GM08714 (cell line): ENCODE measurements at regions not wholly inside any gene's neighbourhood (a gene's known extent, or its start where the extent isn't known, plus 50 kb on each side); places are given as distances from the start of the nearest gene placed in this dataset.

Experiments used
- H3K4me3 ChIP-seq: fragments of 200-500 bp; sonication (Bioruptor generic); 2 replicates; pipeline ENCODE4 v1.5.1; 2014; ENCODE audit warnings: mild to moderate bottlenecking, low read length, inconsistent platforms
- ZNF274 ChIP-seq: IDR thresholded peaks from 2 replicates; pipeline ENCODE4 v1.6.1; 2012; ENCODE audit warnings: mild to moderate bottlenecking, low read depth, low read length

DNA sequence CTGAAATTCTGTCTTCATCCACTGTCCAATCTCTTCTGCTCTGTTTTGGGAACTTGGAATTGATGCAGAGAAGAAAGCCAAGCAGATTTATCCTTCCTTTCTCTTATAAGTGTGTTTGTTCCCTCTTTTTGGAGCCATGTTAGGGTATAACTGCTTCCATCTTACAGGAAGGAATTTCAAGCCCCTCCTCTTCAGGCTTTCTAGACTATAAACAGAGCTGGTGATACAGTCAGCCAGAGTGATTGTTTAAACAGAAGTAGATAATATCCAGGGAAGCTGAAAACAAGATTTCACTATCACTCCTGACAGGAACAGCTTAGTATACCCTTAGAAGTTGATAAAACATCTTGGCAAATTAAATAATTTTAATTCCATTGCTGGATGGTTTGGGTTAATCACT lies 102.1 kb upstream of the DMRT1 start:
- no peak for TF ChIP-seq ZNF274
- no peak overlapping the region for H3K4me3 ChIP-seq

GRCh38 chr9:740221-740620 lies 101.3 kb upstream of the DMRT1 start:
- no peak overlapping the region for H3K4me3 ChIP-seq
- no peak for TF ChIP-seq ZNF274

GRCh38 chr9:742104-742503 lies 99.4 kb upstream of the DMRT1 start:
- no peak for TF ChIP-seq ZNF274
- H3K4me3 ChIP-seq = no peak overlapping the region

GRCh38 chr9:742914-743589 lies 98.4 kb upstream of the DMRT1 start:
- no peak for TF ChIP-seq ZNF274
- no peak overlapping the region for H3K4me3 ChIP-seq

DNA sequence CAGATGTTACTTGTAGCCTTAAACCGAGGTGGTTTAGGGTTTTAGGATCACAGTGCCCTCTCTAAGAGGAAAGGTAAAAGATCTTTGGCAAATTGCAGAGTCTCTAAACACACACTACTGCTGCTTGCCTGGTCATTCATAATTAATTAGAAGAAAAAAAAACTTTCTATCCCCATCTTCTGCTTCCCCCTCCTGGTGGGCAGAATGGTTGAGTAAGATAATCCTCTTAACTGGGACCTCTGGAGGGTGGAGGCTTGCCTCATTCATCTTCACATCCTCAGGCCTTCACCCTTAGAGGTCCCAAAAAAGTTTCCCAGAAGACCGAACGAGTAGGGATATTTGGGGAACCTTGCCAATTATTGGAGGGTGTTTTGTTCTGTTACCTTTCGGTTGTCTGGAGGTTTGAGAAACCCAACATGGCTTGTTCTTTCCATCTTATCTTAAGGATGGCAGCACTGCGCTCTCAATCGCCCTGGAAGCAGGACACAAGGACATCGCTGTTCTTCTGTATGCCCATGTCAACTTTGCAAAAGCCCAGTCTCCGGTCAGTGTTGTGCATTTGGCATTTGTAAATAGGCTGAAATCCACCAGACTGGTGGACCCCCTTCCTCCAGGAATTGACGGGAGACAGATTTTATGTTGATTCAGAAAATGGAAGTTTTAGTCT lies 97.3 kb upstream of the DMRT1 start:
- no peak overlapping the region for H3K4me3 ChIP-seq

GRCh38 chr9:744790-745484 lies 96.6 kb upstream of the DMRT1 start:
- no peak overlapping the region for H3K4me3 ChIP-seq
- TF ChIP-seq ZNF274 = no peak

More for the DNA sequence above, 97.3 kb upstream of the DMRT1 start:
- TF ChIP-seq ZNF274 = no peak

DNA sequence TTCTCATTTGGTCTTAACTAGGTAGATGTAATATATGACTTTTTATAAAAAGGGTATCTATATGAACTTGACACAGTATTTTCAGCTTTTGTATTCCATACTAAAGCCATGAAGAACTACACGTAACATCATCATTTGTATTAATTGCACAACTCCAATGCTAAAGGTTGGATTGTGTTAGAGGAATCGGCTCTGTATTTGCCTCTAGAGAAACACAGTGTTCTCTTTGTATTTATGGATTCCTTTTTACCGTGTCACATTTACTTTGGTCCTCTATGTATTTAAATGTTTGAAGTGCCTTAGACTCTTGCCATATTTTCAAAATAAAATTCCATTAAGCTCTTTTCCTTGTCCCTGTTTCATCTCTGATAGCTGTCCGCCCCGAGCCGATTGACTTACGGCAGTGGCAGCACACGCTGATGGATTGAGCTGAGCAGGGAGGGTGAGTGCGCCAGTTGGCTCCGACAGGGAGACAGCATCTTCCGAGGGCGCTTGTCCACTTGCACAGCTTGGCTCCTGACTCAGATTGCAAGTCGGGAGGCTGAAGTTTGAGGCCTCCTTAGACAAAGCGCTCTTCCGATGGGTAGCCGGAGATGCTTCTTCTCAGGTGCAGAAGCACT lies 95.6 kb upstream of the DMRT1 start:
- no peak overlapping the region for H3K4me3 ChIP-seq
- TF ChIP-seq ZNF274 = no peak

DNA sequence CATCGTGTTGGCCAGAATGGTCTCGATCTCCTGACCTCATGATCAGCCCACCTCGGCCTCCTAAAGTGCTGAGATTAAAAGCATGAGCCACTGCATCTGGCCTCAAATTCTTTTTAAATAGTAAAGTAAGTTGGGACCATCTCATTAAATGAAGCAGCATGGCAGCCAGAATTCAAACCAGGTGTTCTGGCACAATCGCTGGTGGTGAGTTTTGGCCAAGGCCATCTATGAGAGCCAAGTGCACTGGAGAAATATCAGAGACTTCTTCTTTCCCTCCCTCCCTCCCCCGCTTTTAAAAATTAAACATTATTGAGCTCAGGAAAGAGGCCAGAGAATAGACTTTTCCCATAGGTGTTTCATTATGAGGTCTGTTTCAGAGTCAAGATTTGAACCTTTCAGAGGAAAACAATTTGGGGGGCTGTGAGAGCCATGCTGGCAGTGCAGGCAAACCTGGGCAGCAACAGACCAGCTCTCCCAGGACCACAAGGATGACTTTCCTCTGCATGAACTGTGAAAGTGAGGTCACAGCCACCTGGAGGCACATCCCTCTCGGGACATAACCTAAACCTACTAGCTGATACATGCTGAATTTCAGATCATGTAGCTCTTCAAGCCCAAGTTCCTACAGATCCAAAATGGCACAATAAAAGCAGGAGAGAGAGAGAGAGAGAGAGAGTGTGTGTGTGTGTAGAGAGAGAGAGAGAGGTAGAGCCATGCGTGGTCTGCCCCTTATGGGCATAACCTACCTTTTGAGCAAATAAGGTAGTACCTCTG lies 94.6 kb upstream of the DMRT1 start:
- no peak overlapping the region for H3K4me3 ChIP-seq
- TF ChIP-seq ZNF274 = no peak

GRCh38 chr9:747567-747966 lies 93.9 kb upstream of the DMRT1 start:
- no peak overlapping the region for H3K4me3 ChIP-seq
- TF ChIP-seq ZNF274 = no peak

GRCh38 chr9:748861-749497 lies 92.5 kb upstream of the DMRT1 start:
- no peak overlapping the region for H3K4me3 ChIP-seq
- no peak for TF ChIP-seq ZNF274

GRCh38 chr9:749716-750115 lies 91.8 kb upstream of the DMRT1 start:
- TF ChIP-seq ZNF274 = no peak
- H3K4me3 ChIP-seq = no peak overlapping the region

DNA sequence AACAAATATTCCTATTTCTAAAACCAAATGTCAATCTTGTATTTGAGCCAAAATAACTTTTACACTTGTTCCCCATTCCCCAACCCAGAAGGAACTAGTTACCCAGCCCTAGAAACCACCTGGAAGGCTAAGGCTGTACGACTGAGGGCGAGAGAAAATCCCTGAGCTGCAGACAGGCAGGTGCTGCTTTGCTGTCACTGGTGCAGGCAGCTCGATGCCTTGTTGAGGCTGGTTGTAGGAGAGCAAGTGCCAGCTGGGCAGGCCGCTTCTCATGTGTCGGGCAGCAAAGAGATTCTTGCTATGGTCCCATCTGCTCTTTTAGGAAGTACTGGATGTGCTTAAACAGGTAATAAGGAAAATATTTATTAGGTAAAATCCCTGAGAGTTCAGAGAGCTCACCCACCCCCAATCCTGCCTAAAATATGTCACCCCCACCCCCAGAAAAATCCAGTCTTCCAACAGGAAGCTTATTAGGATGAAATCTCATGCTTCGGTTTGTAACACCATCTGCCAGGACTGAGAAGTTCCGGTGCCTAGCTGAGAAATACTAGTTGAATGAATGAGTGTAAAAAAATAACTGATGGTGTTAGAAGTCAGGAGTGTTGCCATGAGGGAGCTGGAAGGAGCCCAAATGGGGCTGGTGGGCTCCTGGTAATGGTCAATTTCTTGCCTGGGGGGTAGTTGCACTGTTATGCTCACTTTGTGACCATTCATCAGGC lies 91.1 kb upstream of the DMRT1 start:
- TF ChIP-seq ZNF274 = no peak
- H3K4me3 ChIP-seq = peak overlapping the region; percentile 46; the same call in 1 of the 2 replicates
